HG03095 (cell line): ENCODE measurements at regions not wholly inside any gene's neighbourhood (a gene's known extent, or its start where the extent isn't known, plus 50 kb on each side); places are given as distances from the start of the nearest gene placed in this dataset.
A peak's percentile ranks its signal among the peaks of the same experiment; 100 is the strongest.

Experiments used
- ATAC-seq: cut with Tn5 transposase; IDR thresholded peaks from one replicate; pipeline ENCODE4 v1.9.1; 2021; ENCODE audit warnings: moderate library complexity; ENCODE audit not compliant: unreplicated experiment

DNA sequence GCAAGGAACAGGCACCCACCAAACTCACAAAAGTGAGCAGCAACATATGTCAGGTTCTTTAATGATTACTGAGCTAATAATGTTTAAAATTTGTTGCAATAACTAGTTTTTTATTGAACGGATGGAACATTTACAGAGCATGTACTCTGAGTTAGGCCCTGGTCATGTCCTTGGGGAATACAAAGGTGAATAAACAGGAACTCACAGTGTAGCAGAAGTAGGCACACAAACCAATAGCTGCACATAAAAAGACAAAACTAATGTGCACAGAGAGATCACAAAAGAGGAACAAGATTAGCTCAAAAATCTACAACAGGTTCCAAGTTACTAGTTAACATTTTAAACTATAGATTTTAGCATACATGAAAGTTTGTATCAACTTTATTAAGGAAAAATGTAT is 505.3 kb upstream of the PPP2R3A start:
- no peak for ATAC-seq

DNA sequence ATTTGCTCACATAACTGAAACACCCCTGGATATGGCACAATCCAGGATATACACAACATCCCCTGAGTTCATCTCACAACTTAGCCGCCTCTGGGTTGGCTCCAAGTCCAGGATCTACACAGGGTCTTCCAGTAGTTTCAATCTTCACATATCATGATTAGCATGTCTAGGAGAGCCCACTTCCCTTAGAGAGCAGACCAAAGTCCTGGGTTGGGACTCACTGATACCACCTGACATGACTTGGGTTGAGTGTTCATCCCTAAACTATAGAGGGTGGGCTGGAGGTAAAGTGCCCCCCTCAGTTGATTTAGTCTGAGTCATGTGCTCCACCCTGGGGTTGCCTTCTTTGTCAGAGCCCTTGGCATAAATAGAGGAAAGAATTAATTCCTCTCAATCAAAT is 493.6 kb upstream of the PPP2R3A start:
- ATAC-seq = no peak

DNA sequence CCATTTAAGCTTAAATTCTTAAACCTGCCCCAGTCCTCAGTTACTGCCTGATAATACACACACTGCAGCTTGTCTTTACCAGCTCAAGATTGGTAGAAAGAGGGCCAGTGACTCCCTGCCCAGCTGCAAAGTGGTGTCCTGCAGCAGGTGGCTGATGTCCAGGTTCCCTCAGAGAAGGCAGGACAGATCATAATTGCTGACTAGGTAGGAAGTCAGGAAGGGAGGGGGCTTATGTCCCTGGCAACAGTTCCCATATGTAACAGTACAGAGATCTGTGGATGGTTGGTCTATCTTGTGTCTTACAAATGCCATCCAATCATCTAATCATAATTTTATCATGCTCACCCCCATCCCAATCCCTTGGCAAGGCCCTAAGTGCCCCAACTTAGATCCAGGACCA is 492.1 kb upstream of the PPP2R3A start:
- no peak for ATAC-seq

GRCh38 chr3:135487261-135487660 is 478.3 kb upstream of the PPP2R3A start:
- no peak for ATAC-seq

DNA sequence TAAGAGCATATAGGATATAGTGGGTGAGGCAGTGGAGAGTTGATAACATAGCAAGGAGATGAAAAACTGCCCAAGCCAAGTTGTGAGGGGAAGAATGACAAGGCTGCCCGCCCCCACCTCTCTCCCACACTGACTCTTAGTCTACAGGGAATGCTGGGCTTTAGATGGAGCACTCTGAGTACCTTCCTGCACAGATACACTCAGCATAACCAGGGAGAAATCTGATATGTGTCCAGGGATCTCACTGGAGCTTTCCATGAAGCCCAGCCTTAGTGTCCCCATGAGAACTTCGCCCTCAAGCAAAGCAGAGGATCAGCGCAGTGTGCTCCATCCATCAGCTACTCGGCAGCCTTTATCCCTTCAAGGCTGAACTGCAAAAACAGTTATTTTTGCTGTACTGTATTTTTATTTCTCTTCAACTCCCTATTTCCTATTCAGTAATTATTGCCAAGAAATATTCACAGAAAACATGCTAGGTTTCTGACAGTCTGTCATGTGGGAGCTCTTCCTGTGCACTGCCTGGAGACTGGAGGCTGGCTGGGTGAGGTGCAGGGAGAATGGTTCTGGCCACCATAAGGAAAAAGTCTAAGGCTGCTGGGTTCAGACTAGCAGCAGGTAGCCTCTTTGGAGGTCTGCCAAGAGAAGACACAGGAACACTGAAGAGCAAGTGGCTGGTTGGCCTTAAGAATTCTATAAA is 475.2 kb upstream of the PPP2R3A start:
- ATAC-seq = no peak

DNA sequence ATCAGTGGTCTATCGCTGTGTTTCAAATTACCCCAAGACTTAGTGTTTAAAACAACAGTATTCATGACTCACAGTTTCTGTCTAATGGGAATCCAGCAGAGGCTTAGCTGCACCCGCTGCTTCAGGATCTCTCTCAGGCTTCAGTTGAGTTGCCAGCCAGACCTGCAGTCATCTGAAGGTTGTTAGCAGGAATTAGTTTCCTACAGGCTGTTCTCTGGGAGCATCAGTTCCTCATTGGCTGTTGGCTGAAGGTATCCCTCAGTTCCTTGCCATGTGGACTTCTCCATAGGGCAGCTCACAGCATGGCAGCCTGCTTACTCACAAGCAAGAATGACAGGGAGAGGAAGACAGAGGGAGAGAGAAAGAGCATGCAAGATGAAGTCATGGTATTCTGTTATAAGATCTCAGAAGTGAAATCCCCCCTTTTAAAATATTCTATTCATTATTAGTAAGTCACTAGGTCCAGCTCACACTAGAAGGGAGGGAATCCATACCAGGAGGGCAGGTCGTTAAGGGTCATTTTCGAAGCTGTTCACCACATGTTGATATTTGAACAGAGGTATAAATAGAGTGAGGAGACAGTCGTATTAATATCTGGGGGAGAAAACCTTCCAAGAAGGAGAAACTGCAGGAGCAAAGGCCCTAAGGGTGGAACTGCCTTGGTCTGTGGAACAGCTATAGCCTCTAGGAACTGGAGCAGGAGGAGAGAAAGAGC is 473.9 kb upstream of the PPP2R3A start:
- no peak for ATAC-seq

DNA sequence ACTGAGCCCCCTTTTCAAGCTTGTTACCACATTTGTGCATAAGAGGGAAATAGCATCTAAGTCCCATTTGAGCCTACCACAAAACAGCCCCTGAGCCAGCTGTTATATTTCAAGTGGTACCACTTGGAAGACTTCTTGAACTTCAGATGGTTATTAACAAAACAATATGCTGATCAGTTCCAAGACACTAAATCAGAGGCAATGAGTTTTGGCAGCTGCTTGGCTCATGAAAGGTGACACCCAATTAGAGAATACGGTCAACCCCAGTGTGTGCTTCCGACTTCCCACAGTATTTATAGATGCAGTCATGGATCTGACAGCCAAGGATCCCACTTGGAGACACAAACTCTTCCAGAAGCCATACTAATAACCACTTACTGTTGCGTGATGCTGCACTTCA is 469.6 kb upstream of the PPP2R3A start:
- ATAC-seq = no peak

- no peak for ATAC-seq
These were observed 467.5 kb upstream of the PPP2R3A start for GRCh38 chr3:135497979-135498378.

DNA sequence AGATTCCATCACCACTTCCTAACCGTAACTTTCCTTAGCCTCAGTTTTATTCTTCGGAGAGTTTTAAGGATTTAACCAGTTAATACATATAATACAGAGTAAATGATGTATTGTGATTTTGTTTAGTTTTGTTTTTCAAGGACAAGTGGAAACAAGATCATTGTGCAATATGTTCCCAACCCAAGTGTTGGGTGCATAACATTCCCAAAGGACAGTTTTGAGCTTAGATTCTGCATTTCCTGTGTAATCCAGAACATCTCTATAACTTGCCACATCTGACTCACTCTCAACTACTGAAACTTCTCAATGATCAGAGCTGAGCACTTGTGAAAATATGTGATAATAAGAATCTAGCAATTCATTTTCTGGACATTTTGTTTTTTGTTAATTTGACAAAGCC is 466.1 kb upstream of the PPP2R3A start:
- ATAC-seq = no peak

- no peak for ATAC-seq
These were observed 465.5 kb upstream of the PPP2R3A start for GRCh38 chr3:135500034-135500433.

GRCh38 chr3:135503065-135503759 is 462.3 kb upstream of the PPP2R3A start:
- ATAC-seq = no peak

- peak; percentile 55 for ATAC-seq
These were observed 461.5 kb upstream of the PPP2R3A start for GRCh38 chr3:135503760-135504686.

DNA sequence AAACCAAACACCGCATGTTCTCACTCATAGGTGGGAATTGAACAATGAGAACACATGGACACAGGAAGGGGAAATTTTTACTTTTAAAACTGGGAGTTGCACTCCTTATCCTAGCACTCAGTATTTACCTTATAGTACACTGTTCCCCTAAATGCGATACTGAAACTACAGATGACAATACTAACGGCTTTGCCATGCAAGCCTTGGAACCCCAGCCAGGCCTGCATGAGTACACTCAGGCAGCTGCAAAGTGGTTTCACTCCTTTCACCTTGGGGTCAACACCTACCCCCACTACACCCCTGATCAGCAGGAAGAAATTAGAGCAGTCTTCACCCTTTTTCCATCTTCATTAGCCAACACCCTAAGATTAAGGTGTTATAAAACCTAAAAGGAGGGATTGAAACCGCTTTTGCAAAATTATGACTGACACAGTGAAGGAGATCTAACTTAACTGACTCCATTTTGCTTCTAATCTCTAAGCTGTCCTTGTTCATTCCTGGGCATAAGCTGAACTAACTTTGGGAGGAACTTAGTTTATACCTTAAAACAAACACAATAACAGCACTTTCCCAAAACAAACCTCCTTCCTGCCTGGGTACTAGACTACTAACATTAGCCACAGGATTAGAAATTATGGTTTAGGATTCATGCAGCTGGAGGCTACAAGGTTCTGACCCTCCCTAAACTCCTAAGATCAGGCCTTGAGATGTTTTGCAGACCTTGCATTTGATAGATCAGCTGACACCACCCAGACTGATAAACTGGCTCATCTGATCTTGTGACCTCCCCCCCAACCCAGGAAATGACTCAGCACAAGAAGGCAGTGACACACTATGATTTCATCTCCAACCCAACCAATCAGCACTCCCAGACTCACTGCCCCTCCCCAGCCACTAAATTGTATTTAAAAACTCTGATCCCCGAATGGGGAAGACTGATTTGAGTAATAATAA is 452.1 kb upstream of the PPP2R3A start:
- no peak for ATAC-seq

- no peak for ATAC-seq
These were observed 451.5 kb upstream of the PPP2R3A start for GRCh38 chr3:135514060-135514448.

DNA sequence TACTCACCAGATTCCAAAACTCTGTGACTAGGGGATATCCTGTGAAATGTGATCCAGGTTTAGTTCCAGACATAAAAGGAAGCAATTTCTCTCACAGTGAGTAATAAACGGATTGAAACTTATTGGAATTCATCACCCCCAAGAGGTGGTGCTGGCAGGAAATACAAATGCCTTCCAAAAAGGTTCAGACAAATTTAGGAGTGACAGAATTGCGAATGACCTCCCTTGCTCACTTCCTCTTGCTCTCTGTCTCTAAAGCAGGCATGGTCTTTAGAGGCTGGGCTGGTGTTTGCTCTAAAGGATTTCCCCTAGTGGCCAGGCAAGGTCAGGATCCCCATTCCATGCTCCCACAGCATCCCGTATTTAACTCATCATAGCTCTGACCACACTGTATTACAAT is 449.4 kb upstream of the PPP2R3A start:
- no peak for ATAC-seq

DNA sequence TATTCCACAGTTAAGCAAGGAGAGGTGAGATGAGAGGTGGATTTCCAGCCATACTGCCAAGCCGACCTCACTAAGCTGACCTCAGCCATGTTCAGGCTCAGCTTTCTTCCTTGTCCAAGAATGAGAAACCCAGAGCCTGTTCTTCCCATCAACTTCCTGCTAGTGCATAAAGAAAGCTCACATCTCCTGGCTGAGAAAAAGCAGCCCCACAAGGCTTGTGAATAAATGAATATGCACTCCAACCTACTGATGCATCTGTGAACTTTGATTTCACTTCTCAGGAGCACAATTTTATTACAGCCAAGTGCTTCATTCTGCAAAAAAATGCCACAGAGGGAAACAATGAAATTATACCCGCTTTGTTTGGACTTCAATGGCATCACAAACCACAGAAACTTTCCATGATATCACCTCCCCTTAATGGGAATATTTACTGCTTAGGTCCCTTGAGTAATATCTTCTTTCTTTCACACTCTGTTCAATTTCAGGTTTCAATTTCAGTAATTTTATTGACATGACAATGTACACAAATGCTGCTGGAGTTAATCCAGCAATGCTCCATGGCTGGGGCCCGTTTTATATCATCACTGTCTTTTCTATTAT is 437.0 kb upstream of the PPP2R3A start:
- ATAC-seq = no peak

- no peak for ATAC-seq
These were observed 433.5 kb upstream of the PPP2R3A start for GRCh38 chr3:135532021-135532420.

GRCh38 chr3:135538123-135538522 is 427.4 kb upstream of the PPP2R3A start:
- ATAC-seq = no peak

DNA sequence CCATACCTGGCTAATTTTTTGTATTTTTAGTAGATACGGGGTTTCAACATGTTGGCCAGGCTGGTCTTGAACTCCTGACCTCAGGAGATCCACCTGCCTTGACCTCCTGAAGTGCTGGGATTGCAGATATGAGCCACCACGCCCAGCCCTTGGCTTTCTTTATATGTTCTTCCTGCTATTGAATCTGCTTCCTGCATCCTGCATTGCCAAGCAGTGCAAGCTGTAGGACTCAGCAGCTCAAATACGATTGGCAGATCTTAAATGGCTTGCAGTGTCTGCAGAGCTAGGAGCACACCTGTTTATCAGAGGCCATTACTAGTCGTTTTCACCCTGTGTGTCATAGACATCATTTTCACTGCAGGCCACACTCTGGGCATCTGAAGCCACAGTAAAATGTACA is 426.2 kb upstream of the PPP2R3A start:
- ATAC-seq = no peak

- no peak for ATAC-seq
These were observed 425.7 kb upstream of the PPP2R3A start for GRCh38 chr3:135539854-135540253.
